ENCODE measurements at regions not wholly inside any gene's neighbourhood (a gene's known extent, or its start where the extent isn't known, plus 50 kb on each side); places are given as distances from the start of the nearest gene placed in this dataset.

DNA sequence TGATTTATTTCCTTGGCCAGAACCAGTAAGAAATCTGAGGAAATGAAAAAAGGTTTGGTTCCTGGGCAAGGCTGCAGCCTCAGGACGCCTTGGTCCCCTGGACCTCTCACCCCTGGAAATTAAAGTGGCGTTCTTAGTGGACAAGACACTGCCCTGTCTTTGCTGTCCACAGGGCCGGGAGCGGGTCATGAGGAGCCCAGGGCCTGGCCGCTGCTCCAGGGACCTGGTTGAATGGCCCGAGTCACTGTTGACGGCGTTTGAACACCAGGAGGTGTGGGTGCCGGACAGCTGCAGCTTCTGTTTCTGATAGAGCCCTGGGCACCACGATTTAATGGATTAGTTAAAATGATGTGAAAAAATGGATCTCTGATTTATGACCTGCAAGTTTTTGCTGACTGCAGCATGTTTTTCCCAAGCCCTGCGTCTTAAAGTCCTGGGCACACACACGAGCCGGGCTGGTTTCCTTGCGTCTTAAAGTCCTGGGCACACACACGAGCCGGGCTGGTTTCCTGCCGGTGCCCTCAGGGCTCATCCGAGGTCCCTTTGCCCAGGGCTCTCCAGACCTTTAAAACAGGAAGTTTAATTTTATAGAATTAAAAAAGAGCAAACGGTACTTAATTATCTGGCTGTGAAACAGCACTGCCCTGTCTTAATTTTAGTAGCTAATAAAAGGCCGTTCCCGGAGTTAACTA lies 74.1 kb upstream of the ACTRT2 start:
- no peak overlapping the region for H3K4me3 ChIP-seq
- no peak overlapping the region for H3K27ac ChIP-seq
- H3K36me3 ChIP-seq = no peaks in the 10 kb centered on the region
- TF ChIP-seq, protein P1, sequence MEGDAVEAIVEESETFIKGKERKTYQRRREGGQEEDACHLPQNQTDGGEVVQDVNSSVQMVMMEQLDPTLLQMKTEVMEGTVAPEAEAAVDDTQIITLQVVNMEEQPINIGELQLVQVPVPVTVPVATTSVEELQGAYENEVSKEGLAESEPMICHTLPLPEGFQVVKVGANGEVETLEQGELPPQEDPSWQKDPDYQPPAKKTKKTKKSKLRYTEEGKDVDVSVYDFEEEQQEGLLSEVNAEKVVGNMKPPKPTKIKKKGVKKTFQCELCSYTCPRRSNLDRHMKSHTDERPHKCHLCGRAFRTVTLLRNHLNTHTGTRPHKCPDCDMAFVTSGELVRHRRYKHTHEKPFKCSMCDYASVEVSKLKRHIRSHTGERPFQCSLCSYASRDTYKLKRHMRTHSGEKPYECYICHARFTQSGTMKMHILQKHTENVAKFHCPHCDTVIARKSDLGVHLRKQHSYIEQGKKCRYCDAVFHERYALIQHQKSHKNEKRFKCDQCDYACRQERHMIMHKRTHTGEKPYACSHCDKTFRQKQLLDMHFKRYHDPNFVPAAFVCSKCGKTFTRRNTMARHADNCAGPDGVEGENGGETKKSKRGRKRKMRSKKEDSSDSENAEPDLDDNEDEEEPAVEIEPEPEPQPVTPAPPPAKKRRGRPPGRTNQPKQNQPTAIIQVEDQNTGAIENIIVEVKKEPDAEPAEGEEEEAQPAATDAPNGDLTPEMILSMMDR (IDR thresholded peaks at IDR 0.05) = no peak
- no peaks in the 10 kb centered on the region for H3K27me3 ChIP-seq (replicated peaks; ENCODE audit: insufficient read depth)
- H3K9me3 ChIP-seq = no peaks in the 10 kb centered on the region
- ATAC-seq (ENCODE audit: insufficient number of reproducible peaks, low FRiP score, low read depth) (no peak), DNase-seq (ENCODE audit: low spot score) (no peak)
- H3K4me1 ChIP-seq (ENCODE audit: control insufficient read depth in 1 of 2, low read depth in 2 of 2) = peaks cover 10 to 29% of the 10 kb centered on the region in 2 donors

DNA sequence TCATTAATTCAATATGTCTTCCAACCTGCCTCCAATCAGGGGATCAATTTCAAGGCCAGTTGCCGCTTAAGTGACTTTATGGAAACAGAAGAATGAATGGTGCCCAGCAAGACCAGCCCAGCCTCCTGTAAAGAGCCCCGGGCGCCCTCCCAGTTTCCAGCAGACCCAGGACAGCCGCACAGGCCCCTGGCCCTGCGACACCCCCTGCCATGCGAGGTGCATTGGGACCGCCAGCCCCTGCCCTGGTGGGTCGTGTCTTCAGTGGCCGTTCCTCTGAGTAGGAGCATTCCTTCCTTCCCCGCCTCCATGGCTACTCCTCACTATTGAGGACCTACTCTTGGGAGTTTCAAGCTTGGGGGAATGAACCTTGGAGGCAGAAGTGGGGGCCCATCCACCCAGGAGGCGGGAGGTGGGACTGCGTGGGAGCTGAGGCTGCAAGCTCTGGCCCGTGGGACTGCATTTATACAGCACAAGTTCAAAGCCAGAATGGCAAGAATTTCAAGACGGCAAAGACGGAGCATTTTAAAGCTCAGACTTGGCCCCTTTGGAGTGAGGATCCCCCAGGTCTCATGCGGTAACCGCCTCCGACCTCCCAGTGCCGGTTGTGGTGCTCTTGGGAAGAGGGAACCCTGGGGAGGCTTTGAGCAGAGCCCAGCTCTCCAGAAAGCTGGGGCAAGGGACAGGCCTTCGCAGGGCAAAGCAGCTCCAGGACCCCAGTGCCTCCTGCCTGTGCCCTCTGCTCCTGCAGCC lies 73.1 kb upstream of the ACTRT2 start:
- Histone ChIP-seq H3K27ac (no peak overlapping the region), H3K27me3 (replicated peaks; ENCODE audit: insufficient read depth) (no peaks in the 10 kb centered on the region)
- no peak for DNase-seq (ENCODE audit: low spot score)

DNA sequence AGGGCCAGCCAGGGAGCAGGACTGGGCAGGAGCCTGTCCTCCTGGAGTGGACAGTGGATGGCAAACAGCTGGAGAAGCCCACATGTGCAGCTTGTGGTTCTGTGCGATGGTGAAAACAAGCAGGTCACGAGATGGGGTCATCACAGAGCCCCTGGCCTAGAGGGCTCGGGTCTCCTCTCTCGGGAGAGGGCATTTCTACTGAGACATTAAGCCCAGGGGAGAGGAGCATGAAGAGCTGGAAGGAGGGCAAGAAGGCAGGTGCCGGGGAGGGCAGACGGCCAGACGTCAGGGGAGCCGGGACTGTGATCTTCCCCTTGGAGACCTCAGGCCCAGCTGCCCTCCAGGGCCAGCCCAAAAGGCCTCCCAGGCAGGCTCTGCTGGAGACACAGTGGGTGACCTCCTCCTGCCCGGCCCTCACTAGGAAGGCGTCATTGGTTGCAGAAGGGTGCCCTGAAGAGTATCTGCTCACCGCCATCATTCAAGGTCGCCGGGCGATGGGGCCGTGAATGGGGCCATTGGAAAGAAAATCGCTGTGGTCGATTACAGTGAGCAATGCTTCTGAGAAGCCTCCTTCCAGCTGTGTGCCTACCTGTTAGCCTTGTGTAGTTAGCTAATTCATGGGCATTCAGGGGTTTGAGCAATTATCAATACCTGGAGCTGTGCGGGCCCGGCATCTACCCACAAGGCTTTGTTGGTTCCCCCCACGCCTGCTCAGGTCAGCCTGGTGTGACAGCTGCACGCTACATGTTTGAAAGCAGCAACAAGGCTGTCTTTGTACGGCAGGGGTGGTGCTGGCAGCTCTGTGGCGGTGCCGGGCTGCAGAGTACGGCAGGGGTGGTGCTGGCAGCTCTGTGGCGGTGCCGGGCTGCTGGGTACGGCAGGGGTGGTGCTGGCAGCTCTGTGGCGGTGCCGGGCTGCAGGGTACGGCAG lies 72.3 kb upstream of the ACTRT2 start:
- no peak overlapping the region for H3K27ac ChIP-seq
- H3K9me3 ChIP-seq = peaks cover 3% of the 10 kb centered on the region
- H3K36me3 ChIP-seq = no peaks in the 10 kb centered on the region
- TF ChIP-seq, protein P1 (IDR thresholded peaks at IDR 0.05) = no peak
- H3K27me3 ChIP-seq (replicated peaks; ENCODE audit: insufficient read depth) = no peaks in the 10 kb centered on the region
- peaks cover 10 to 31% of the 10 kb centered on the region in 2 donors for H3K4me1 ChIP-seq (ENCODE audit: control insufficient read depth in 1 of 2, low read depth in 2 of 2)
- peak overlapping the region; percentile 42 for H3K4me3 ChIP-seq
- DNase-seq (ENCODE audit: low spot score) (no peak), ATAC-seq (ENCODE audit: insufficient number of reproducible peaks, low FRiP score, low read depth) (no peak)

More for the DNA sequence above, 73.1 kb upstream of the ACTRT2 start:
- TF ChIP-seq, protein P1 (IDR thresholded peaks at IDR 0.05) = no peak
- H3K36me3 ChIP-seq = no peaks in the 10 kb centered on the region
- no peak for ATAC-seq (ENCODE audit: insufficient number of reproducible peaks, low FRiP score, low read depth)
- H3K9me3 ChIP-seq = no peaks in the 10 kb centered on the region
- peaks cover 10 to 31% of the 10 kb centered on the region in 2 donors for H3K4me1 ChIP-seq (ENCODE audit: control insufficient read depth in 1 of 2, low read depth in 2 of 2)
- H3K4me3 ChIP-seq = no peak overlapping the region

DNA sequence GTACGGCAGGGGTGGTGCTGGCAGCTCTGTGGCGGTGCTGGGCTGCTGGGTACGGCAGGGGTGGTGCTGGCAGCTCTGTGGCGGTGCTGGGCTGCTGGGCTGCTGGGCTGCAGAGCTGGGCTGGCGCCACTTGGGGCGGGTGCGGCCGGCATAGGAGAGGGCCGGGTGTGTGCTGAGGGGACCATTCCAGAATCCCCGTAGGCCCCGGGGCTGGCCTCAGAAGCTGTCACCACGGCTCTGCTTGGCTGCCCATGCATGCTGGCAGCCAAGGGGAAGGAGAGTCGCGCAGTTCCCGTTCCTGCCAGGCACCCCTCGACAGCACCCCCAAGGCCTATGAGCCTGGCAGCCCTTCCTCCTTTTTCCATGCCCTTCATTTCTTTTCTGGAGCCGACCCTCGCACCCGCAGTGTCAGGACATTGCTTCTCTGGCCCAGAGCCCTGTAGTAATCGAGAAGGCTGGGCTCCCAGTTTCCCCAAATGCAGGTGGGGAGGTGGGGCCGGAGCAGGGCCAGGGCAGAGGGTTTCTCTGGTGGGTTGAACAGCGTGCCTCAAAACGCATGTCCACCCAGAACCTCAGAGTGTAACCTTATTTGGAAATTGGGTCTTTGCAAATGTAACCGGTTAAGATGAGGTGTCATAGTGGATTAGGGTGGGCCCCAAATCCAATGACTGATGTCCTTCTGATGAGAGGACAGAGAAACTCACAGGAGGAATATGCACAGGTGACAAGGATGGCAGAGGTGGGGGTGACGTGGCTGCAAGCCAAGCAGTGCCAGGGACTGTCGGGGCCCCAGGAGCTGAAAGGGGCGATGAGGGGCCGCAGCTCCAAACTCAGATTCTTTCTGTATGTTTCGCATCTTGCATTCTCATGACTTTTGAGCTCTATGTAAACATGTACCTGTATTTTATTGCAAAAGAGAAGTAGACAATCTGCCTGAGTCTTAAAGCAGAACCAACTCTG lies 71.0 kb upstream of the ACTRT2 start:
- ATAC-seq (ENCODE audit: insufficient number of reproducible peaks, low FRiP score, low read depth) (no peak), DNase-seq (ENCODE audit: low spot score) (no peak)
- peaks cover 10 to 31% of the 10 kb centered on the region in 2 donors for H3K4me1 ChIP-seq (ENCODE audit: control insufficient read depth in 1 of 2, low read depth in 2 of 2)
- TF ChIP-seq, protein P1 (IDR thresholded peaks at IDR 0.05) = peak; percentile 27
- no peaks in the 10 kb centered on the region for H3K36me3 ChIP-seq
- peaks cover 8% of the 10 kb centered on the region for H3K9me3 ChIP-seq
- peak overlapping the region; percentile 10 to 23 for H3K27ac ChIP-seq
- H3K4me3 ChIP-seq = no peak overlapping the region
- no peaks in the 10 kb centered on the region for H3K27me3 ChIP-seq (replicated peaks; ENCODE audit: insufficient read depth)
